ENCODE measurements at regions not wholly inside any gene's neighbourhood (a gene's known extent, or its start where the extent isn't known, plus 50 kb on each side); places are given as distances from the start of the nearest gene placed in this dataset.

GRCh38 chr16:86834451-86835035, 256.2 kb downstream of the FOXL1 start:
- H3K4me3 ChIP-seq (ENCODE audit: low read depth, low read length) = no peak overlapping the region
- DNase-seq (ENCODE audit: low read depth) (peak; percentile 37), FAIRE-seq (no peak)
- peak; percentile 49 for TF ChIP-seq CTCF (IDR thresholded peaks at IDR 0.05; ENCODE audit: insufficient read depth, low read length, severe bottlenecking)
- peaks cover 2% of the 10 kb centered on the region for H3K27me3 ChIP-seq (ENCODE audit: control insufficient read depth, insufficient read depth, low read length)
- no peaks in the 10 kb centered on the region for H3K36me3 ChIP-seq (ENCODE audit: control insufficient read depth, insufficient read depth, low read length)

DNA sequence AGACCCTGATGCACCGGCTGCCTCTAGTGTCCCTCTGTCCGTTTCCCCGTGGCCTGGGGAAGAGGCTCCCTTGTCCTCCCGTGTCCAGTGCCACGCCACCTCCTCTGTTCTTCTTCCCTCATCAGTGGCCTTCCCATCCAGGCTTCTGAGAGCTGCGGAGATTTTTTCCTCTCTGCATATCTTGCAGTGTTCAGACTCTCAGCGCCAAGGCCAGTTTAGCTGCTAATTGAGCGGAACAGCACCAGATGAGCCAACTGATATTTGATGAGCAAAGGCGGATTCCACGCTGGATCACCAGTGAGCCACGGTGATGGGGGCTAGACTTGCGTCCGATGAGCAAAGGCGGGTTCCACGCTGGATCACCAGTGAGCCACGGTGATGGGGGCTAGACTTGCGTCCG, 257.6 kb downstream of the FOXL1 start:
- FAIRE-seq (no peak), DNase-seq (ENCODE audit: low read depth) (no peak)
- H3K36me3 ChIP-seq (ENCODE audit: control insufficient read depth, insufficient read depth, low read length) = no peaks in the 10 kb centered on the region
- no peak overlapping the region for H3K4me3 ChIP-seq (ENCODE audit: low read depth, low read length)
- no peaks in the 10 kb centered on the region for H3K27me3 ChIP-seq (ENCODE audit: control insufficient read depth, insufficient read depth, low read length)
- no peak for TF ChIP-seq CTCF (IDR thresholded peaks at IDR 0.05; ENCODE audit: insufficient read depth, low read length, severe bottlenecking)

DNA sequence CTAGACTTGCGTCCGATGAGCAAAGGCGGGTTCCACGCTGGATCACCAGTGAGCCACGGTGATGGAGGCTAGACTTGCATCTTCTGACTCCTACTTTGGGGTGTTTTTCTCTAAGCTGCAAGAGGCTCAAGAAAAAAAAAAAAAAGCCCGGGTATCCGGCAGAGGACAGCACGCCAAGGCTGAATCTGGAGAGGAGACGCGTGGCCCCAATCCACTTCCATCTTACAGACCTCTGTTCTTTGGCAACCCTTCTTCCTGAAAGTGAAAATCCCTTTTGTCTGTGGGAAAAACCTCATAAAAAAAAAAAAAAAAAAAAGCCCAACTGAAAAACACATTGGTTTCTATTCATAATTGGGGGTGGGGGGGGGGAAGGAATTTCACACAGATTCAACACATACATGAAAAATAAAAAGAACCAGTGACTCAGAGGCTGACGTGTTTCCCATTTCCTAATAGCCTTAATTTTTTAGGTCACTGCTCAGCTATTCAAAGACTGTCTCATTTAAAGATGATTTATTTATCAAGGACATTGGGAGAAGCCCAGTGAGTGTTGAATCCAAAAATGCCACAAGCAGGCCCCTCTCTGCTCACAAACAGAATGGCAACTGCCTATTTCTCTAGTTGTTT, 258.3 kb downstream of the FOXL1 start:
- DNase-seq (ENCODE audit: low read depth) (peak; percentile 70), FAIRE-seq (no peak)
- TF ChIP-seq CTCF (IDR thresholded peaks at IDR 0.05; ENCODE audit: insufficient read depth, low read length, severe bottlenecking) = no peak
- H3K4me3 ChIP-seq (ENCODE audit: low read depth, low read length) = no peak overlapping the region
- no peaks in the 10 kb centered on the region for H3K27me3 ChIP-seq (ENCODE audit: control insufficient read depth, insufficient read depth, low read length)
- no peaks in the 10 kb centered on the region for H3K36me3 ChIP-seq (ENCODE audit: control insufficient read depth, insufficient read depth, low read length)

DNA sequence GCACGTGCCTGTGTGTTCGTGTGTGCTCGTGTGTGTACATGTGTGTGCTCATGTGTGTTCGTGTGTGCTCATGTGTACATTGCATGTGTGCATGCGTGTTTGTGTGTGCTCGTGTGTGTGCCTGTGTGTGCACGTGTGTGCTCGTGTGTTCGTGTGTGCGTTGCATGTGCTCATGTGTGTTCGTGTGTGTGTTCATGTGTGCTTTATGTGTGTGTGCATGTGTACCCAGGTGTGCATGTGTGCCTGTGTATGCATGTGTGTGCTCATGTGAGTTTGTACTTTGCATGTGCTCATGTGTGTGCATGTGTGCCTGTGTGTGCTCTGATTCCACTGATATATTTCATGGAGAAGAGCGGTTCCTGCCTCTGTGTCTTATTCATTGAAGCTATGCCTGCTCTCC, 265.5 kb downstream of the FOXL1 start:
- DNase-seq (ENCODE audit: low read depth) (no peak), FAIRE-seq (peak; percentile 92)
- H3K36me3 ChIP-seq (ENCODE audit: control insufficient read depth, insufficient read depth, low read length) = no peaks in the 10 kb centered on the region
- H3K27me3 ChIP-seq (ENCODE audit: control insufficient read depth, insufficient read depth, low read length) = no peaks in the 10 kb centered on the region
- no peak for TF ChIP-seq CTCF (IDR thresholded peaks at IDR 0.05; ENCODE audit: insufficient read depth, low read length, severe bottlenecking)
- H3K4me3 ChIP-seq (ENCODE audit: low read depth, low read length) = no peak overlapping the region

DNA sequence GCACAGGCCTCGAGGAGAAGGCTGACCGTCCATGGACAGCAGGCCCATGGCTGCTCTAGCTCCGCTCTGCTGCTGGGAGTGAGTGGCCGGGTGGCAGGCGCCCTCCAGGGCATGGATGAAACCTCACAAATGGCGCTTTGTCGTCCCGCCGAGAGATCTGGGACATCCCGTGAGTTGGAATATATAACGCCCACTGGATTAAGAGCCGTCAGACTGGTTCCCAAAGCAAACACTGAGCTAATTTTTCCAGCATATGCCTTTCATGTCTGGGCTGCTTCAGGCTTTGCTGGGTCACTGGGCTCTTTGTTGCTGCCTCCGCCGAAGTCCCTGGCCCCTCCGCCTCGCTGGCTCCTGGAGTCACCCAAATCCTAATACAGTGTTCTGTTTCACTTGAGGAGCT, 266.3 kb downstream of the FOXL1 start:
- DNase-seq (ENCODE audit: low read depth) (peak; percentile 56), FAIRE-seq (no peak)
- H3K27me3 ChIP-seq (ENCODE audit: control insufficient read depth, insufficient read depth, low read length) = no peaks in the 10 kb centered on the region
- no peak for TF ChIP-seq CTCF (IDR thresholded peaks at IDR 0.05; ENCODE audit: insufficient read depth, low read length, severe bottlenecking)
- no peak overlapping the region for H3K4me3 ChIP-seq (ENCODE audit: low read depth, low read length)
- H3K36me3 ChIP-seq (ENCODE audit: control insufficient read depth, insufficient read depth, low read length) = no peaks in the 10 kb centered on the region

DNA sequence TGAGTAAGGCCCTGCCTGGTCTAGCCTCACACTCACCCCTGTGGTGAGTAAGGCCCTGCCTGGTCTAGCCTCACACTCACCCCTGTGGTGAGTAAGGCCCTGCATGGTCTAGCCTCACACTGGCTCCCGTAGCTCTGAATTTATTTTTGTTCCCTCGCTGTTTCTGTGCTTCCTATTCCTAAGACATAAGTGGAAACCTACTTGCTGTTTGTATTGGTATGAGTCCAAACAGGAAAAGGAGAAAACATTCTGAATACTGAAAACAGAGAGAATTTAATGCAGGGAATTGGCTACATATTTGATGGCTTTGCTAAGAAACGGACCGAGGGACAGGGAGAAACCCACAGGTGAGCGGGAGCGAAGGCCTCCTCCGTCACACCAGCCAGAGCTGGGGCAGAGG, 267.8 kb downstream of the FOXL1 start:
- FAIRE-seq = no peak
- no peak overlapping the region for H3K4me3 ChIP-seq (ENCODE audit: low read depth, low read length)
- no peaks in the 10 kb centered on the region for H3K27me3 ChIP-seq (ENCODE audit: control insufficient read depth, insufficient read depth, low read length)
- no peak for TF ChIP-seq CTCF (IDR thresholded peaks at IDR 0.05; ENCODE audit: insufficient read depth, low read length, severe bottlenecking)
- H3K36me3 ChIP-seq (ENCODE audit: control insufficient read depth, insufficient read depth, low read length) = no peaks in the 10 kb centered on the region
- no peak for DNase-seq (ENCODE audit: low read depth)

Measured in bronchial epithelial cell (primary cell).